Neuronal stem cell (in vitro differentiated cells): ENCODE measurements at regions not wholly inside any gene's neighbourhood (a gene's known extent, or its start where the extent isn't known, plus 50 kb on each side); places are given as distances from the start of the nearest gene placed in this dataset.

ENCODE experiments used
- DNase-seq: peaks from one replicate; pipeline ENCODE4 v3.0.0-alpha.2; 2013; ENCODE audit warnings: low spot score
- H2AFZ ChIP-seq: one replicate; pipeline ENCODE4 v1.6.1; 2013; ENCODE audit warnings: mild to moderate bottlenecking, low read length, inconsistent platforms
- H2AK5ac ChIP-seq: 2 replicates; pipeline ENCODE4 v1.6.1; 2013; ENCODE audit warnings: low read depth, mild to moderate bottlenecking, inconsistent platforms, low read length, moderate library complexity, mixed read lengths
- H2BK120ac ChIP-seq: 2 replicates; pipeline ENCODE4 v1.6.1; 2013; ENCODE audit warnings: low read depth, mild to moderate bottlenecking, inconsistent platforms, low read length, moderate library complexity, mixed read lengths
- H2BK12ac ChIP-seq: one replicate; pipeline ENCODE4 v1.6.1; 2013; ENCODE audit warnings: low read length, inconsistent platforms
- H2BK15ac ChIP-seq: 2 replicates; pipeline ENCODE4 v1.6.1; 2013; ENCODE audit warnings: mild to moderate bottlenecking, low read length, inconsistent platforms, mixed read lengths
- H2BK5ac ChIP-seq: one replicate; pipeline ENCODE4 v1.6.1; 2013; ENCODE audit warnings: inconsistent platforms, mild to moderate bottlenecking, low read length, moderate library complexity
- H3K14ac ChIP-seq: one replicate; pipeline ENCODE4 v1.6.1; 2013; ENCODE audit warnings: low read length, inconsistent platforms
- H3K18ac ChIP-seq: 2 replicates; pipeline ENCODE4 v1.6.1; 2013; ENCODE audit warnings: low read length, inconsistent platforms
- H3K23ac ChIP-seq: 2 replicates; pipeline ENCODE4 v1.6.1; 2013; ENCODE audit warnings: low read depth, mild to moderate bottlenecking, mixed read lengths, low read length, inconsistent platforms; ENCODE audit not compliant: poor library complexity
- H3K27ac ChIP-seq: replicated peaks from 3 replicates; pipeline ENCODE4 v1.5.1; 2013; ENCODE audit warnings: low read length, inconsistent platforms
- H3K27me3 ChIP-seq, 3 experiments: 2 replicates each; pipeline ENCODE4 v1.6.1; 2013; ENCODE audit warnings: low read length in 3 of 3, mild to moderate bottlenecking in 2 of 3, inconsistent platforms in 1 of 3, low read depth in 1 of 3, mixed read lengths in 1 of 3, moderate library complexity in 1 of 3; ENCODE audit not compliant: control insufficient read depth in 3 of 3, insufficient read depth in 3 of 3
- H3K36me3 ChIP-seq, 2 donors: replicated peaks in 1 of 2; 2 replicates each; pipeline ENCODE4 v1.6.1; 2013; ENCODE audit warnings: low read length in 2 of 2; ENCODE audit not compliant: control insufficient read depth in 2 of 2, insufficient read depth in 2 of 2
- H3K4ac ChIP-seq: 2 replicates; pipeline ENCODE4 v1.6.1; 2013; ENCODE audit warnings: inconsistent platforms, mild to moderate bottlenecking, low read length, moderate library complexity
- H3K4me1 ChIP-seq, 2 donors: 1 replicate in 1 of 2; 2 replicates in 1 of 2; pipeline ENCODE4 v1.6.1; 2013; ENCODE audit warnings: low read length in 2 of 2, low read depth in 1 of 2; ENCODE audit not compliant: control insufficient read depth in 2 of 2, insufficient read depth in 1 of 2
- H3K4me2 ChIP-seq: one replicate; pipeline ENCODE4 v1.6.1; 2013; ENCODE audit warnings: mild to moderate bottlenecking, low read length, inconsistent platforms; ENCODE audit not compliant: insufficient read depth, poor library complexity, severe bottlenecking
- H3K4me3 ChIP-seq, 2 donors: 2 replicates each; pipeline ENCODE4 v1.5.1; 2013; ENCODE audit warnings: low read length in 2 of 2, mild to moderate bottlenecking in 2 of 2, inconsistent platforms in 1 of 2, moderate library complexity in 1 of 2
- H3K79me1 ChIP-seq: one replicate; pipeline ENCODE4 v1.6.1; 2013; ENCODE audit warnings: low read depth, mild to moderate bottlenecking, inconsistent platforms, low read length, moderate library complexity
- H3K9ac ChIP-seq: one replicate; pipeline ENCODE4 v1.6.1; 2013; ENCODE audit warnings: mild to moderate bottlenecking, low read depth, low read length, inconsistent platforms; ENCODE audit not compliant: poor library complexity
- H3K9me3 ChIP-seq, 2 donors: replicated peaks in 1 of 2; 2 replicates each; pipeline versions ENCODE3 to v1.6.1; 2013; ENCODE audit warnings: low read length in 2 of 2, mild to moderate bottlenecking in 2 of 2, inconsistent platforms in 1 of 2, low read depth in 1 of 2, mixed read lengths in 1 of 2, moderate library complexity in 1 of 2; ENCODE audit not compliant: control insufficient read depth in 2 of 2, insufficient read depth in 1 of 2
- H4K8ac ChIP-seq: one replicate; pipeline ENCODE4 v1.6.1; 2013; ENCODE audit warnings: low read depth, mild to moderate bottlenecking, inconsistent platforms, low read length, moderate library complexity
- H4K91ac ChIP-seq: one replicate; pipeline ENCODE4 v1.6.1; 2013; ENCODE audit warnings: low read length, low read depth, mild to moderate bottlenecking, inconsistent platforms; ENCODE audit not compliant: poor library complexity
- WGBS, 2 donors: extraction: QIAGEN DNeasy Blood & Tissue Kit; methylation state at CpG; one replicate each; pipeline ENCODE4 v1.1.7; 2013; ENCODE audit warnings: missing lambda C conversion rate in 2 of 2, mixed read lengths in 1 of 2; ENCODE audit not compliant: insufficient read length in 2 of 2, insufficient replicate concordance in 1 of 2; ENCODE audit errors: extremely low coverage in 2 of 2; 5-methylcytosine and 5-hydroxymethylcytosine counted together

GRCh38 chr7:136194878-136195277, 217.7 kb upstream of the MTPN start:
- Histone ChIP-seq H2AFZ (no peak overlapping the region), H3K27ac (no peak overlapping the region), H3K4me1 (no peaks in the 10 kb centered on the region), H3K9me3 (peaks cover 0 to 4% of the 10 kb centered on the region in 2 donors), H3K4me3 (no peak overlapping the region), H3K14ac (no peak overlapping the region), H3K4ac (no peak overlapping the region), H4K91ac (no peak overlapping the region), H3K4me2 (no peak overlapping the region), H3K27me3 (no peaks in the 10 kb centered on the region), H2AK5ac (no peak overlapping the region), H2BK5ac (no peak overlapping the region), H2BK120ac (no peak overlapping the region), H3K23ac (no peak overlapping the region), H2BK15ac (no peak overlapping the region), H4K8ac (no peak overlapping the region), H2BK12ac (no peak overlapping the region), H3K18ac (no peak overlapping the region), H3K36me3 (no peaks in the 10 kb centered on the region), H3K79me1 (no peaks in the 10 kb centered on the region), H3K9ac (no peak overlapping the region)
- no CpG with 5 or more reads among the region's 1 CpG for WGBS, 2 donors
- no peak for DNase-seq

GRCh38 chr7:136193940-136194339, 216.8 kb upstream of the MTPN start:
- Histone ChIP-seq H3K36me3 (no peaks in the 10 kb centered on the region), H3K4me1 (no peaks in the 10 kb centered on the region), H3K4me2 (no peak overlapping the region), H3K14ac (no peak overlapping the region), H3K9ac (no peak overlapping the region), H2BK12ac (no peak overlapping the region), H3K4me3 (no peak overlapping the region), H3K79me1 (no peaks in the 10 kb centered on the region), H2BK120ac (no peak overlapping the region), H3K9me3 (peaks cover 0 to 4% of the 10 kb centered on the region in 2 donors), H2BK5ac (no peak overlapping the region), H4K91ac (no peak overlapping the region), H3K18ac (no peak overlapping the region), H3K27ac (no peak overlapping the region), H3K23ac (no peak overlapping the region), H3K4ac (no peak overlapping the region), H4K8ac (no peak overlapping the region), H3K27me3 (no peaks in the 10 kb centered on the region), H2BK15ac (no peak overlapping the region), H2AK5ac (no peak overlapping the region), H2AFZ (no peak overlapping the region)
- no CpG with 5 or more reads among the region's 6 CpGs for WGBS, 2 donors
- no peak for DNase-seq

- H3K18ac ChIP-seq, result no peak overlapping the region
- no peak overlapping the region for H4K91ac ChIP-seq
- no peak overlapping the region for H2AFZ ChIP-seq
- H2BK5ac ChIP-seq, result no peak overlapping the region
- WGBS, 2 donors, result no CpG with 5 or more reads among the region's 5 CpGs
- no peak overlapping the region for H2BK120ac ChIP-seq
- no peaks in the 10 kb centered on the region for H3K27me3 ChIP-seq
- no peak overlapping the region for H3K4me3 ChIP-seq
- no peak overlapping the region for H3K4ac ChIP-seq
- no peaks in the 10 kb centered on the region for H3K4me1 ChIP-seq
- H2BK15ac ChIP-seq, result no peak overlapping the region
- H2AK5ac ChIP-seq, result no peak overlapping the region
- H3K9me3 ChIP-seq, result no peaks in the 10 kb centered on the region
- H3K23ac ChIP-seq, result no peak overlapping the region
- no peaks in the 10 kb centered on the region for H3K79me1 ChIP-seq
- no peak overlapping the region for H3K14ac ChIP-seq
- H2BK12ac ChIP-seq, result no peak overlapping the region
- H3K9ac ChIP-seq, result no peak overlapping the region
- no peak overlapping the region for H3K27ac ChIP-seq
- no peak overlapping the region for H3K4me2 ChIP-seq
- H3K36me3 ChIP-seq, result no peaks in the 10 kb centered on the region
- no peak for DNase-seq
- no peak overlapping the region for H4K8ac ChIP-seq
These were observed 212.4 kb upstream of the MTPN start for GRCh38 chr7:136189506-136189998.

- no peak overlapping the region for H3K9ac ChIP-seq
- H3K27me3 ChIP-seq, result no peaks in the 10 kb centered on the region
- DNase-seq, result no peak
- no peak overlapping the region for H2BK120ac ChIP-seq
- no peak overlapping the region for H3K27ac ChIP-seq
- no peaks in the 10 kb centered on the region for H3K9me3 ChIP-seq
- H3K18ac ChIP-seq, result no peak overlapping the region
- no peak overlapping the region for H2AK5ac ChIP-seq
- no peaks in the 10 kb centered on the region for H3K4me1 ChIP-seq
- H2BK15ac ChIP-seq, result no peak overlapping the region
- no peaks in the 10 kb centered on the region for H3K79me1 ChIP-seq
- no peaks in the 10 kb centered on the region for H3K36me3 ChIP-seq
- H3K4ac ChIP-seq, result no peak overlapping the region
- no peak overlapping the region for H3K4me2 ChIP-seq
- no peak overlapping the region for H2BK12ac ChIP-seq
- no peak overlapping the region for H3K4me3 ChIP-seq
- H2AFZ ChIP-seq, result no peak overlapping the region
- H4K91ac ChIP-seq, result no peak overlapping the region
- H3K14ac ChIP-seq, result no peak overlapping the region
- H4K8ac ChIP-seq, result no peak overlapping the region
- H2BK5ac ChIP-seq, result no peak overlapping the region
- WGBS, 2 donors, result no CpG with 5 or more reads among the region's 6 CpGs
- H3K23ac ChIP-seq, result no peak overlapping the region
These were observed 209.1 kb upstream of the MTPN start for GRCh38 chr7:136186281-136186680.
